GM12878 (cell line): ENCODE measurements at regions not wholly inside any gene's neighbourhood (a gene's known extent, or its start where the extent isn't known, plus 50 kb on each side); places are given as distances from the start of the nearest gene placed in this dataset.

Experiments
- EP300 ChIP-seq, 2 experiments: fragments of 150-350 bp in 1 of 2; IDR thresholded peaks; 2 replicates each; pipeline ENCODE4 v1.6.1; 2011 to 2012; ENCODE audit warnings: low read depth in 2 of 2, low read length in 2 of 2, borderline replicate concordance in 1 of 2, improper control_type of control experiment in 1 of 2, inconsistent platforms in 1 of 2; ENCODE audit not compliant: control insufficient read depth in 1 of 2
- GATAD2B ChIP-seq: fragments of 450-650 bp; conservative IDR thresholded peaks from 2 replicates; pipeline ENCODE4 v1.6.1; 2017; ENCODE audit warnings: low read depth, mild to moderate bottlenecking, moderate library complexity
- NR2F1 ChIP-seq: fragments of 450-650 bp; conservative IDR thresholded peaks from 2 replicates; pipeline ENCODE4 v1.6.1; 2017; ENCODE audit warnings: mild to moderate bottlenecking
- RAD21 ChIP-seq: IDR thresholded peaks from 2 replicates; pipeline ENCODE4 v1.6.1; 2011; ENCODE audit warnings: mild to moderate bottlenecking, low read depth, low read length, moderate library complexity; ENCODE audit not compliant: insufficient read depth
- SMAD5 ChIP-seq: IDR thresholded peaks from 2 replicates; pipeline ENCODE4 v1.6.1; 2016; ENCODE audit warnings: antibody characterized with exemption, low read depth
- ZBED1 ChIP-seq: IDR thresholded peaks from 2 replicates; pipeline ENCODE4 v1.6.1; 2016; ENCODE audit warnings: borderline replicate concordance
- ZNF24 ChIP-seq: fragments of 450-650 bp; IDR thresholded peaks from 2 replicates; pipeline ENCODE4 v1.6.1; 2017; ENCODE audit warnings: antibody characterized with exemption, mild to moderate bottlenecking
- TF ChIP-seq, protein P1 (sequence below): fragments of 450-650 bp; IDR thresholded peaks from 2 replicates; pipeline ENCODE4 v1.6.1; 2017; ENCODE audit warnings: mild to moderate bottlenecking, moderate library complexity
- TF ChIP-seq, protein P2 (sequence below): fragments of 450-650 bp; IDR thresholded peaks from 2 replicates; pipeline ENCODE4 v1.6.1; 2016; ENCODE audit warnings: mild to moderate bottlenecking, moderate library complexity, borderline replicate concordance

DNA sequence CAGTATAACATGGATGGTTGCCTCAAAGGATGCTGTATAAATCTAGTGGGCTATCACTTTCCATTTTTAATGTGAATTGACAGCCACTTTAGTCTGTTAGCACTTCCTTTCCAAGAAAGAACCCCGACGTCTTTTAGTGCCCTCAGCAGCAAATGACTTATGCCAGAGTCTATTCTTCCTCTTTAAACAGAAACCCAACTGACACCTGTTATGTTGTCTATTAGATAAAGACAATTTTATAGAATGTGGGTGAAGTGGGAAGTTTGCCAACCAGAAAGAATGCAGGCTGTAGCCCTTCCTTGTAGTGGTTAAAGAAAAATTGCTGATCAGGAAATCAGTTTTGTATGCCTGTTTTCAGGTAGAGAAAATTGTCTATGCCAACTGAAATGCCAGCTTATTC, 344.9 kb downstream of the ZNF326 start (continued):
- TF ChIP-seq, protein P1, sequence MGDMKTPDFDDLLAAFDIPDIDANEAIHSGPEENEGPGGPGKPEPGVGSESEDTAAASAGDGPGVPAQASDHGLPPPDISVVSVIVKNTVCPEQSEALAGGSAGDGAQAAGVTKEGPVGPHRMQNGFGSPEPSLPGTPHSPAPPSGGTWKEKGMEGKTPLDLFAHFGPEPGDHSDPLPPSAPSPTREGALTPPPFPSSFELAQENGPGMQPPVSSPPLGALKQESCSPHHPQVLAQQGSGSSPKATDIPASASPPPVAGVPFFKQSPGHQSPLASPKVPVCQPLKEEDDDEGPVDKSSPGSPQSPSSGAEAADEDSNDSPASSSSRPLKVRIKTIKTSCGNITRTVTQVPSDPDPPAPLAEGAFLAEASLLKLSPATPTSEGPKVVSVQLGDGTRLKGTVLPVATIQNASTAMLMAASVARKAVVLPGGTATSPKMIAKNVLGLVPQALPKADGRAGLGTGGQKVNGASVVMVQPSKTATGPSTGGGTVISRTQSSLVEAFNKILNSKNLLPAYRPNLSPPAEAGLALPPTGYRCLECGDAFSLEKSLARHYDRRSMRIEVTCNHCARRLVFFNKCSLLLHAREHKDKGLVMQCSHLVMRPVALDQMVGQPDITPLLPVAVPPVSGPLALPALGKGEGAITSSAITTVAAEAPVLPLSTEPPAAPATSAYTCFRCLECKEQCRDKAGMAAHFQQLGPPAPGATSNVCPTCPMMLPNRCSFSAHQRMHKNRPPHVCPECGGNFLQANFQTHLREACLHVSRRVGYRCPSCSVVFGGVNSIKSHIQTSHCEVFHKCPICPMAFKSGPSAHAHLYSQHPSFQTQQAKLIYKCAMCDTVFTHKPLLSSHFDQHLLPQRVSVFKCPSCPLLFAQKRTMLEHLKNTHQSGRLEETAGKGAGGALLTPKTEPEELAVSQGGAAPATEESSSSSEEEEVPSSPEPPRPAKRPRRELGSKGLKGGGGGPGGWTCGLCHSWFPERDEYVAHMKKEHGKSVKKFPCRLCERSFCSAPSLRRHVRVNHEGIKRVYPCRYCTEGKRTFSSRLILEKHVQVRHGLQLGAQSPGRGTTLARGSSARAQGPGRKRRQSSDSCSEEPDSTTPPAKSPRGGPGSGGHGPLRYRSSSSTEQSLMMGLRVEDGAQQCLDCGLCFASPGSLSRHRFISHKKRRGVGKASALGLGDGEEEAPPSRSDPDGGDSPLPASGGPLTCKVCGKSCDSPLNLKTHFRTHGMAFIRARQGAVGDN, result no peak
- no peak for TF ChIP-seq NR2F1
- no peak for TF ChIP-seq SMAD5
- TF ChIP-seq ZNF24, result no peak
- TF ChIP-seq, protein P2, sequence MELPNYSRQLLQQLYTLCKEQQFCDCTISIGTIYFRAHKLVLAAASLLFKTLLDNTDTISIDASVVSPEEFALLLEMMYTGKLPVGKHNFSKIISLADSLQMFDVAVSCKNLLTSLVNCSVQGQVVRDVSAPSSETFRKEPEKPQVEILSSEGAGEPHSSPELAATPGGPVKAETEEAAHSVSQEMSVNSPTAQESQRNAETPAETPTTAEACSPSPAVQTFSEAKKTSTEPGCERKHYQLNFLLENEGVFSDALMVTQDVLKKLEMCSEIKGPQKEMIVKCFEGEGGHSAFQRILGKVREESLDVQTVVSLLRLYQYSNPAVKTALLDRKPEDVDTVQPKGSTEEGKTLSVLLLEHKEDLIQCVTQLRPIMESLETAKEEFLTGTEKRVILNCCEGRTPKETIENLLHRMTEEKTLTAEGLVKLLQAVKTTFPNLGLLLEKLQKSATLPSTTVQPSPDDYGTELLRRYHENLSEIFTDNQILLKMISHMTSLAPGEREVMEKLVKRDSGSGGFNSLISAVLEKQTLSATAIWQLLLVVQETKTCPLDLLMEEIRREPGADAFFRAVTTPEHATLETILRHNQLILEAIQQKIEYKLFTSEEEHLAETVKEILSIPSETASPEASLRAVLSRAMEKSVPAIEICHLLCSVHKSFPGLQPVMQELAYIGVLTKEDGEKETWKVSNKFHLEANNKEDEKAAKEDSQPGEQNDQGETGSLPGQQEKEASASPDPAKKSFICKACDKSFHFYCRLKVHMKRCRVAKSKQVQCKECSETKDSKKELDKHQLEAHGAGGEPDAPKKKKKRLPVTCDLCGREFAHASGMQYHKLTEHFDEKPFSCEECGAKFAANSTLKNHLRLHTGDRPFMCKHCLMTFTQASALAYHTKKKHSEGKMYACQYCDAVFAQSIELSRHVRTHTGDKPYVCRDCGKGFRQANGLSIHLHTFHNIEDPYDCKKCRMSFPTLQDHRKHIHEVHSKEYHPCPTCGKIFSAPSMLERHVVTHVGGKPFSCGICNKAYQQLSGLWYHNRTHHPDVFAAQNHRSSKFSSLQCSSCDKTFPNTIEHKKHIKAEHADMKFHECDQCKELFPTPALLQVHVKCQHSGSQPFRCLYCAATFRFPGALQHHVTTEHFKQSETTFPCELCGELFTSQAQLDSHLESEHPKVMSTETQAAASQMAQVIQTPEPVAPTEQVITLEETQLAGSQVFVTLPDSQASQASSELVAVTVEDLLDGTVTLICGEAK, result no peak
- no peak for TF ChIP-seq RAD21
- TF ChIP-seq GATAD2B, result no peak
- TF ChIP-seq EP300 (IDR thresholded peaks at IDR 0.05; ENCODE audit: borderline replicate concordance in 1 of 2, control insufficient read depth in 1 of 2, low read depth in 2 of 2, low read length in 2 of 2), result no peak
- TF ChIP-seq ZBED1, result no peak
